ENCODE measurements at regions not wholly inside any gene's neighbourhood (a gene's known extent, or its start where the extent isn't known, plus 50 kb on each side); places are given as distances from the start of the nearest gene placed in this dataset.
"Not testable (repeated sequence)": the region's sequence is repeated elsewhere in the genome, so short reads cannot be mapped to it uniquely, and the experiment has no call there.

DNA sequence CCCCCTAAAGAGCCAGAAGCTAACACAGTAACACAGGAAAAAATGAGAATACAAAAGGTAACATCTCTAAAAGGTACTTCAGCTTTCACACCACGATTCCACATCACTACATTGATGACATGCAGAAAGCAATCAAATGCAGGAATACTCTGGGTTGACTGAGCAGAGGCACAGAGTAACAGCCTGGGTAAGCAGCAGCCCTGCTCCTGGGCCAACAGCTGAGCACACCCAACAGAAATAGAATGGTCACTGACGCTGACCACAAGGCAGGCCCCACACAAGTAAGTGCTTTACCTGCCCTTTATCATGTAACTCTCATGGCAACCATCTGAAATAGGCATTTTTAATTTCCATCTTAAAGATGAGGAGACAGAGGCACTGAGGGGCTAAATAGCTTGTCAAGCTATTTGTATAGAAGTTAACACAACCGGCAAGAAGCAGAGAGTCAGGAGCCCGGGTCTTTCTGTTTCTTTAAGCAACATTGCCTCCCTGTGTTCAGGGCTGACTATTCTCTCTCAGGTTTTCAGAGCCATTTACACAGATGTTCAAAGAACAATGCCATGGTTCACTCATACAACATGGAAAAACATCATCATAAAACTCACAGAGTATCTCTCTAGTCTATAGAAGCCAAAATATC is 168.9 kb downstream of the ZNF674 start:
- peak; percentile 54 for DNase-seq (ENCODE audit: low read depth, low spot score)
- in situ Hi-C loops (cut with HindIII; ENCODE audit: low pct_unique_long_range_greater_than_20kb, low sequenced_read_pairs): no loop called here

DNA sequence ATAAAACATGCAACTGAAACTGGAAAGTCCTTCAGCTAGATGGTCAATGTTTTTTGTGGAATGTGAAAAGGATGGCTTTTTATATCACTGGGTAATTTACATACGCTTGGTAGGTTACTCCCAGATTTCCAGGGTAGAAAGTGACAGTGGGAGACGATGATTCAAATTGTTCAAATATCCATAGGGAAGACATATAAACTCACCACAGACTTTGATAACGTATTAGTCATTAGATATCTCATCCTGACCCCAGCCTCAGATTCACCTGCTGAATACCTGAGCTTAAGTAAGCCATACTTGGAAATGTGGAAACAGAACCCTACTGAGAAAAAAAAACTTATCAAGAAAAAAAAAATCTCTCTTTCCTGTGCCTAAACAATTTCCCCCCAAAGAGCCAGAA is 169.4 kb downstream of the ZNF674 start:
- no peak for DNase-seq (ENCODE audit: low read depth, low spot score)

GRCh38 chrX:46374371-46374770 is 170.8 kb downstream of the ZNF674 start:
- in situ Hi-C loops (cut with HindIII; ENCODE audit: low pct_unique_long_range_greater_than_20kb, low sequenced_read_pairs): no loop called here
- DNase-seq (ENCODE audit: low read depth, low spot score): no peak

More for the DNA sequence above, 169.4 kb downstream of the ZNF674 start:
- in situ Hi-C loops (cut with HindIII; ENCODE audit: low pct_unique_long_range_greater_than_20kb, low sequenced_read_pairs): no loop called here

DNA sequence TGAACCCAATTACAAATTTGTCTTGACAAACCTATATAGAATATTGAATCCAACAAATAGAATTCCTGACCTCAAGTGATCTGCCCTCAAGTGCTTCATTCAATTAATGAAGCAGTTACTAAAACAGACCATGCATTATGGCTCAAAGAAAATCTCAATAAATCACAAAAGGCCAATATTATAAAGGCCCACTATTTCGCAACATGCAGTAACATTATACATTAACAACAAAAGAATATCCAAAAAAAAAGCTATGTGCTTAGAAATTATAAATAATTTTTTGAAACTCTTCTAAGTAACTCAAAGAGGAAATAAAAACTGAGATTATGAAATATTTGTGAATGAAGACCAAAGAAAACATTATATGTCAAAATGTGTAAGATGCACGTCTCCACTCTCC is 177.7 kb downstream of the ZNF674 start:
- in situ Hi-C loops (cut with HindIII; ENCODE audit: low pct_unique_long_range_greater_than_20kb, low sequenced_read_pairs): no loop called here
- DNase-seq (ENCODE audit: low read depth, low spot score): no peak

GRCh38 chrX:46366381-46367207 is 178.6 kb downstream of the ZNF674 start:
- in situ Hi-C loops (cut with HindIII; ENCODE audit: low pct_unique_long_range_greater_than_20kb, low sequenced_read_pairs): no loop called here
- DNase-seq (ENCODE audit: low read depth, low spot score): no peak

- in situ Hi-C loops (cut with HindIII; ENCODE audit: low pct_unique_long_range_greater_than_20kb, low sequenced_read_pairs): no loop called here
- DNase-seq (ENCODE audit: low read depth, low spot score): no peak
Measured at GRCh38 chrX:46354481-46354880, 190.7 kb downstream of the ZNF674 start.

DNA sequence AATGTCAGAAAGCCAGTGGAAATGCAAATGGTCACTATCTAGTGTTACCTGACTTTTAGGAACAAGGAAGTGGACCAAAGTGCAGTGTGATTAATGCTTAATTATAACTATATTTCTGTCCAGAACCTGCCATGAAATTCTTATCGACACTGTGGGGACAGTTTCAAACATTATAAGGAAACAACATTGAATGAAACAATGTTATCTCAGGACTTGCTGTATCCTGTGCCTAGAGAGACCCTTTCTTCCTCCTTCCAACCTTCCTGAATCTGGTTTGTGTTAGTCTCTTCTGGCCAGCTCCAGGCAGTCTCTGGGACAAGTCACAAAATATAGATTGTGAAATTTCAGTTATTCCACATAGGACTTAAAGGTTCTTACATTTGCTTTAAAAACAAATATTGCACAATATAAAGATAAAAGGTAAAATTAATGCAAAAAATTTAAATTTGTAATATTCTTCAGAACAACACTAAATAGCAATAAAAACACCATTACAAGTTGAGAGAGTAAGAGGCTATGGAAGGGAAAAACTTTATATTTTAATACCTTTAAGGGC is 203.4 kb downstream of the ZNF674 start:
- no peak for DNase-seq (ENCODE audit: low read depth, low spot score)
- in situ Hi-C loops (cut with HindIII; ENCODE audit: low pct_unique_long_range_greater_than_20kb, low sequenced_read_pairs): no loop called here

GRCh38 chrX:46340696-46341095 is 204.5 kb downstream of the ZNF674 start:
- no peak for DNase-seq (ENCODE audit: low read depth, low spot score)
- in situ Hi-C loops (cut with HindIII; ENCODE audit: low pct_unique_long_range_greater_than_20kb, low sequenced_read_pairs): no loop called here

DNA sequence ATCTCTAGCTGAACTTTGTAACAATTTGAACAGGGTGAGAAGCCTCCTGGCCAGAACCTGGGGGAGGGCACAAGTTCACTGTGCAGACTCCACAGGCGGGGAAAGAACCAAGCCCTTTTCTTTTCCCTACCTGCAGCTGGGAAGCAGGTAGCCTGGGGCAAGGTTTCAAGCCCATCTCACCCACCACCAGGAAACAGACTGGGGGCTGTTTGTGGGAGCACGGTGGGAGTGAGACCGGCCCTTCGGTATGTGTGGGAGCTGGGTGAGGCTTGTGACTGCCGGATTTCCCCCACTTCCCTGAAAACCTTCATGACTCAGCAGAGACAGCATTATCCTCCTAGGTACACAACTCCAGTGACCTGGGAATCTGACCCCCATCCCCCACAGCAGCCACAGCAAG is 211.7 kb downstream of the ZNF674 start:
- in situ Hi-C loops (cut with HindIII; ENCODE audit: low pct_unique_long_range_greater_than_20kb, low sequenced_read_pairs): no loop called here
- DNase-seq (ENCODE audit: low read depth, low spot score): no peak

GRCh38 chrX:46330981-46331380 is 214.2 kb downstream of the ZNF674 start:
- in situ Hi-C loops (cut with HindIII; ENCODE audit: low pct_unique_long_range_greater_than_20kb, low sequenced_read_pairs): no loop called here
- DNase-seq (ENCODE audit: low read depth, low spot score): no peak

DNA sequence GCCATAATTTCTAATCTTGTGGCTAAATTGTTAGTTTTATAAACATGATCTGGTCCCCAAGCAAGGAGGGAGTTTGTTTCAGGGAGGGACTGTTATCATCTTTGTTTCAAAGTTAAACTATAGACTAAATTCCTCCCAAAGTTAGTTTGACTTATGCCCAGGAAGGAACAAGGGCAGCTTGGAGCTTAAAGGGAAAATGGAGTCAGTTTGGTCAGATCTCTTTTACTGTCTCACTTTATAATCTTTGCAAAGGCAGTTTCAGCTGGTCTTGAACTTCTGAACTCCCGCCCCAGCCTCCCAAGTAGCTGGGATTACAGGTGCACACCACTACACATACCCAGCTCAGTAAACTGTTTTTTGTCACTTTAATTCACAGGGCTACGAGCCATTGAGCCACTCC is 214.7 kb downstream of the ZNF674 start:
- DNase-seq (ENCODE audit: low read depth, low spot score): no peak
- in situ Hi-C loops (cut with HindIII; ENCODE audit: low pct_unique_long_range_greater_than_20kb, low sequenced_read_pairs): no loop called here

DNA sequence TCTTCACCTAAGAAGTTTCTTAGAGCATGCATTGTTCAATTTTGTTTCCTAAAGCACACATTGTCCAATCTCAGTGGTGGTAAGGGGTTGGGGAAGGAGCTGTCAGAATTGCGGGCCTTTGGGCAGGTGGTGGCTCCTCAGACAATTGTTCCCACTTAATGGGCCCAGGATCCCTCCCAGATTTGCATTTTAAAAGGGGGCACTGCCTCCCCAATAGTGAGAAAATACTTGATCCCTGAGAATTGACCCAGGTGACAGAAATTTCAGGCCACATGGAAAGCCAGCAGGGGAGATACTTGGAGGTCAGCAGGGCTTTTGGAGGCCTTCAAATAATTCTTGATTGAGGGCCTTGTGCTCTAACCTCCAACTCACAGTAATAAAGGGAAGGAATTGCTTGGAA is 217.1 kb downstream of the ZNF674 start:
- no peak for DNase-seq (ENCODE audit: low read depth, low spot score)
- in situ Hi-C loops (cut with HindIII; ENCODE audit: low pct_unique_long_range_greater_than_20kb, low sequenced_read_pairs): no loop called here

GRCh38 chrX:46327566-46328115 is 217.6 kb downstream of the ZNF674 start:
- DNase-seq (ENCODE audit: low read depth, low spot score): peak; percentile 36
- in situ Hi-C loops (cut with HindIII; ENCODE audit: low pct_unique_long_range_greater_than_20kb, low sequenced_read_pairs): no loop called here

DNA sequence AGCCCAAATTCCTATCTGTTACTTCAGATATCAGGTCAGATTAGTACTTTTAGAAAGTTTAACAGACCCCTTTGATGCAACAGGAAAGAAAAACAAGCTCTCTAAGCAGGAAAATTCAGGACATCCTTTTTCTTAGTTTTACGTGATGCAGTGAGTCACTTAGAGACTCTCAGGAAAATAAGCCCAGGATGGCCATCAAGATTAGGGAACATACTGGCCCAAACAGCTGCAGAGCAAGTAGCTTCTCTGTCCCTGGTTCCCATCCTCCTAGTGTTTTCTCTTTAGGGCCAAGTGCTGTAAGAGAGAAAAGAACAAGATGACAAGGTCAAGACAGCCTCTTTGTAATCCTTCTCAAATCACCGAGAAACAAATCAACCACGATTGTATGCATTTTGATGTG is 219.1 kb downstream of the ZNF674 start:
- DNase-seq (ENCODE audit: low read depth, low spot score): no peak
- in situ Hi-C loops (cut with HindIII; ENCODE audit: low pct_unique_long_range_greater_than_20kb, low sequenced_read_pairs): no loop called here

DNA sequence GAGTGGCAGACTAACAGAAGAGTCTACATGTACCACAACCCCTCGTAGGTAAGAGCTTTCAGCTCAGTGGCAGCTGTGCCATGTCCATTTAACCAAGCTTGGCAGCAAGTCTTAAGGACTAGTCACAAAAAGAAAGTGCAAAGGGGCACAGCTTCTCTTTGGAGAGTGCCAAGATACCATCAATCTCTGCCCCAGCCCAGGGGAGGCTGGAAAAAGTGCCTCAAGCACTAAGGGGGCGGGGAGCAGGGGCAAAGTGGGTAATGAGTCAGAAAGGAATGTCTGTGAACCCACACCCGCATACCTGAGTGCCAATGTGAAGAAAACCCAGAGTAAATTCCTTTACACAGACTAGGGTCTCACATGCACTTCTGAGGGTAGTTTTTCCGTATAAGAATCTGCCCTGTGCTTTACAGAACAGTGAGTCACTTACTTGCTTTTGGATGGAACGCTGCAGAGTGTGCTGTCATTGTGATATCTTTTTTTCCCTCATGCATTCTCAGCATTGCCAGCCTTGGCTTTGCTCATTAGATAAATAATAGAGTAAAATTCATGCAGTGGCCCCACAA is 219.8 kb downstream of the ZNF674 start:
- in situ Hi-C loops (cut with HindIII; ENCODE audit: low pct_unique_long_range_greater_than_20kb, low sequenced_read_pairs): no loop called here
- peak; percentile 3 for DNase-seq (ENCODE audit: low read depth, low spot score)

GRCh38 chrX:46324166-46324565 is 221.1 kb downstream of the ZNF674 start:
- in situ Hi-C loops (cut with HindIII; ENCODE audit: low pct_unique_long_range_greater_than_20kb, low sequenced_read_pairs): no loop called here
- no peak for DNase-seq (ENCODE audit: low read depth, low spot score)

GRCh38 chrX:46322929-46323328 is 222.3 kb downstream of the ZNF674 start:
- in situ Hi-C loops (cut with HindIII; ENCODE audit: low pct_unique_long_range_greater_than_20kb, low sequenced_read_pairs); DNase-seq (ENCODE audit: low read depth, low spot score): not testable (repeated sequence)

DNA sequence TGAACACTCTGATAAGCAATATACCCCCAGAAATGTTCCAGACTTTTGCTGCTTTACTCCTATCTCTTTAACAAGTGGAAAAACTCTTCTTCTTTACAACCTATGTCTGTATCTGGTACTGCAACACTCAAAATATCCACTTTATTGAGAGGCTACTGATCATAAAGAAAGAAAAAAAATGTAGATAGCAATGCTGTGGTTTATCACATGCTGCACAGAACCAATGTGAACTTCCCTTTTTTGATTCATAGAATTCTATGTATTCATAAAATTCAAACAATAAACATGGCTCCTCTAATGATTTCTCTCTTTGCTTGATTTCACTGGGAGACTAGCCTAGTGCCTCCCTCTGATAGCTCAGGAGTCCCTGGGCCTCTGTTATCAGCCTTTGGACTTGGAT is 223.5 kb downstream of the ZNF674 start:
- in situ Hi-C loops (cut with HindIII; ENCODE audit: low pct_unique_long_range_greater_than_20kb, low sequenced_read_pairs): no loop called here
- no peak for DNase-seq (ENCODE audit: low read depth, low spot score)

All from SK-MEL-5 (cell line).